Mesothelial cell of epicardium (in vitro differentiated cells): ENCODE measurements at regions not wholly inside any gene's neighbourhood (a gene's known extent, or its start where the extent isn't known, plus 50 kb on each side); places are given as distances from the start of the nearest gene placed in this dataset.

ENCODE experiments used
- DNase-seq, 2 experiments: peaks; one replicate each; pipeline ENCODE4 v3.0.0; 2021; ENCODE audit warnings: low spot score in 2 of 2; ENCODE audit not compliant: unreplicated experiment in 2 of 2
- H3K27ac Mint-ChIP-seq: 2 replicates; pipeline ENCODE4 v1.8.0; 2021; ENCODE audit warnings: mixed read lengths
- H3K27me3 Mint-ChIP-seq: 2 replicates; pipeline ENCODE4 v1.8.0; 2021; ENCODE audit warnings: low read depth, mixed read lengths
- H3K36me3 Mint-ChIP-seq: 2 replicates; pipeline ENCODE4 v1.8.0; 2021; ENCODE audit warnings: mixed read lengths
- H3K4me1 Mint-ChIP-seq: 2 replicates; pipeline ENCODE4 v1.8.0; 2021; ENCODE audit warnings: mixed read lengths
- H3K4me3 Mint-ChIP-seq: 2 replicates; pipeline ENCODE4 v1.8.0; 2021; ENCODE audit warnings: mild to moderate bottlenecking, moderate library complexity, mixed read lengths
- H3K9me3 Mint-ChIP-seq: 2 replicates; pipeline ENCODE4 v1.8.0; 2021; ENCODE audit warnings: mixed read lengths
- CTCF ChIP-seq: fragments of 200-600 bp; sonication (generic); IDR thresholded peaks from one replicate; pipeline ENCODE4 v1.5.0; 2021; ENCODE audit warnings: antibody characterized with exemption; ENCODE audit not compliant: unreplicated experiment

GRCh38 chr2:39530411-39530866 lies 93.4 kb upstream of the MAP4K3 start:
- Mint-ChIP-seq H3K27me3 (no peaks in the 10 kb centered on the region), H3K27ac (no peak overlapping the region), H3K36me3 (no peaks in the 10 kb centered on the region), H3K4me1 (peaks cover 21% of the 10 kb centered on the region), H3K4me3 (no peak overlapping the region), H3K9me3 (no peaks in the 10 kb centered on the region)
- TF ChIP-seq CTCF = no peak
- no peak for DNase-seq

GRCh38 chr2:39531220-39531777 lies 94.2 kb upstream of the MAP4K3 start:
- no peaks in the 10 kb centered on the region for H3K27me3 Mint-ChIP-seq
- no peak overlapping the region for H3K4me3 Mint-ChIP-seq
- H3K27ac Mint-ChIP-seq = no peak overlapping the region
- H3K4me1 Mint-ChIP-seq = peaks cover 25% of the 10 kb centered on the region
- H3K9me3 Mint-ChIP-seq = no peaks in the 10 kb centered on the region
- no peak for DNase-seq
- no peak for TF ChIP-seq CTCF
- H3K36me3 Mint-ChIP-seq = no peaks in the 10 kb centered on the region

GRCh38 chr2:39532933-39533332 lies 95.8 kb upstream of the MAP4K3 start:
- no peaks in the 10 kb centered on the region for H3K27me3 Mint-ChIP-seq
- H3K4me3 Mint-ChIP-seq = no peak overlapping the region
- H3K4me1 Mint-ChIP-seq = peaks cover 25% of the 10 kb centered on the region
- no peaks in the 10 kb centered on the region for H3K36me3 Mint-ChIP-seq
- no peak for DNase-seq
- no peak for TF ChIP-seq CTCF
- no peak overlapping the region for H3K27ac Mint-ChIP-seq
- H3K9me3 Mint-ChIP-seq = peaks cover under 1% of the 10 kb centered on the region

- Mint-ChIP-seq H3K9me3 (peaks cover 8% of the 10 kb centered on the region), H3K4me1 (peaks cover 25% of the 10 kb centered on the region)
Measured at GRCh38 chr2:39534095-39534711, 97.1 kb upstream of the MAP4K3 start.

GRCh38 chr2:39535636-39536185 lies 98.6 kb upstream of the MAP4K3 start:
- Mint-ChIP-seq H3K9me3 (peaks cover 8% of the 10 kb centered on the region), H3K27me3 (no peaks in the 10 kb centered on the region), H3K4me3 (no peak overlapping the region), H3K27ac (no peak overlapping the region), H3K4me1 (peaks cover 24% of the 10 kb centered on the region), H3K36me3 (peaks cover 2% of the 10 kb centered on the region)
- no peak for DNase-seq
- TF ChIP-seq CTCF = no peak

More at GRCh38 chr2:39534095-39534711, 97.1 kb upstream of the MAP4K3 start:
- peaks cover 2% of the 10 kb centered on the region for H3K36me3 Mint-ChIP-seq
- no peaks in the 10 kb centered on the region for H3K27me3 Mint-ChIP-seq
- no peak overlapping the region for H3K27ac Mint-ChIP-seq
- no peak overlapping the region for H3K4me3 Mint-ChIP-seq
- no peak for DNase-seq
- no peak for TF ChIP-seq CTCF
